ENCODE measurements at regions not wholly inside any gene's neighbourhood (a gene's known extent, or its start where the extent isn't known, plus 50 kb on each side); places are given as distances from the start of the nearest gene placed in this dataset.

DNA sequence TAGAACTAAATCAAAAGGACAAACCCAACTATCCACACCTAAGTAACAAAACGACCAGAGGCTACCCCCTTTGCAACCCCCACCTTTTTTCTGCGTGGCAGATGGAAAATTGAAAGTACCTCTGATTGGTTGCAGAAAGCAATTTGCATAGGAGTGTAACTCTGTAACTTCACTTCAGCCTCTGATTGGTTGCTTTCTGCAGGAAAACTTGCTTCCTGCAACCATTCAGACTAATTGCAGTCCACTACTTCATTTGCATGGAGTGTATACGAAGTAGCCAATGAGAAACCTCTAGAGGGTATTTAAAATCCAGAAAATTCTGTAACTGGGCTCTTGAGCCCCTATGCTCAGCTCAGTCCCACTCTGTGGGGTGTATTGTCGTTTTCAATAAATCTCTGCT lies 129.1 kb upstream of the OLIG3 start:
- in situ Hi-C loops (cut with MboI), result no loop called here
- 10 to 18% methylated on average over 4 of the region's 4 CpGs for WGBS, 2 experiments (ENCODE audit: low coverage in 1 of 2, low lambda C conversion rate in 2 of 2, missing lambda C conversion rate in 2 of 2)
- H3K9me2 ChIP-seq (ENCODE audit: insufficient read depth), result no peaks in the 10 kb centered on the region

DNA sequence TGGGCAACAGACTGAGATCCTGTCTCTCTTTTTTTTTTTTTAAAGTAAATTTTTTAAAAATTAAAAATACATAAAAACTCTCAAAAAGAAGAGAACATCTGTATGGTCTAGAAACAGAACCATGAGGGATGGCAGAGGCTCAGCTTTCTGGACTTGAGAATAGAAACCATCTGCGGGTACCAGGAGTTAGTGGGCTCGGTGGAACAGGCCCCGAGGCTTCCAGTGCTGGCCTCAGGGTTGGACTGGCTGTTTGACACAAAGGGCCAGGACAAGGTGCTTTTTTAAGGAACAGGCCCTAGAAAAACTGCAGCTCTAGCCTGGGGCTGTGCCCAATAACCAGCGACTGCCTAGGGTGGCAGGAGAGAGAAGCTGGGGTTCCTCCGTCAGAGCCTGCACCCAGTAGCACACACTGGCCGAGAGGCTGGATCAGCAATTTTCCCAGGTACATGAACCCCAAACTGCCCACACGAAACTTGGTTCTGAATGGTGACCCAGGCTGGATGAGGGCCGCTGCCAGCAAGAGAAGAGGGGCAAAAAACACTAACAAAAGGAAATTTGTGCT lies 131.0 kb upstream of the OLIG3 start:
- H3K4me3 ChIP-seq, result no peak overlapping the region
- 62 to 63% methylated on average over 8 of the region's 8 CpGs for WGBS, 2 experiments (ENCODE audit: low coverage in 1 of 2, low lambda C conversion rate in 2 of 2, missing lambda C conversion rate in 2 of 2)
- H3K9ac ChIP-seq, result no peak overlapping the region
- H3K4me1 ChIP-seq (ENCODE audit: insufficient read depth), result no peaks in the 10 kb centered on the region
- DNase-seq, result no peak
- no peak overlapping the region for H3K27ac ChIP-seq
- H3K36me3 ChIP-seq (ENCODE audit: low read depth), result no peaks in the 10 kb centered on the region
- in situ Hi-C loops (cut with MboI), result loop anchor here (25.0 kb wide), 1 partner anchor 363 kb away; no protein-coding TSS in a partner anchor
- no peaks in the 10 kb centered on the region for H3K9me3 ChIP-seq (ENCODE audit: low read depth)
- TF ChIP-seq EZH2phosphoT487 (IDR thresholded peaks at IDR 0.05; ENCODE audit: insufficient read depth, low read depth) (no peak), EZH2 (IDR thresholded peaks at IDR 0.05; ENCODE audit: insufficient read depth, poor library complexity, severe bottlenecking) (no peak)
- peaks cover 24% of the 10 kb centered on the region; the same call in 1 of the 2 replicates for H3K27me3 ChIP-seq (replicated peaks; ENCODE audit: insufficient read depth)
- H4K20me1 ChIP-seq (ENCODE audit: insufficient read depth), result no peaks in the 10 kb centered on the region
- H2AFZ ChIP-seq, result no peak overlapping the region
- H3K79me2 ChIP-seq (ENCODE audit: insufficient read depth), result no peaks in the 10 kb centered on the region
- H3K4me2 ChIP-seq (ENCODE audit: unreplicated experiment), result no peak overlapping the region
- no peaks in the 10 kb centered on the region for H3K9me2 ChIP-seq (ENCODE audit: insufficient read depth)
- no peaks in the 10 kb centered on the region for H3F3A ChIP-seq (ENCODE audit: insufficient read depth)

More for the DNA sequence above, 129.1 kb upstream of the OLIG3 start:
- Histone ChIP-seq H3K36me3 (ENCODE audit: low read depth) (no peaks in the 10 kb centered on the region), H3K9ac (no peak overlapping the region), H3K27me3 (replicated peaks; ENCODE audit: insufficient read depth) (peaks cover 39% of the 10 kb centered on the region), H3F3A (ENCODE audit: insufficient read depth) (no peaks in the 10 kb centered on the region), H3K27ac (no peak overlapping the region), H3K9me3 (ENCODE audit: low read depth) (no peaks in the 10 kb centered on the region), H3K4me1 (ENCODE audit: insufficient read depth) (no peaks in the 10 kb centered on the region), H2AFZ (no peak overlapping the region), H3K4me3 (no peak overlapping the region), H3K4me2 (ENCODE audit: unreplicated experiment) (no peak overlapping the region), H4K20me1 (ENCODE audit: insufficient read depth) (no peaks in the 10 kb centered on the region), H3K79me2 (ENCODE audit: insufficient read depth) (no peaks in the 10 kb centered on the region)
- no peak for DNase-seq
- TF ChIP-seq EZH2phosphoT487 (IDR thresholded peaks at IDR 0.05; ENCODE audit: insufficient read depth, low read depth) (no peak), EZH2 (IDR thresholded peaks at IDR 0.05; ENCODE audit: insufficient read depth, poor library complexity, severe bottlenecking) (no peak)

DNA sequence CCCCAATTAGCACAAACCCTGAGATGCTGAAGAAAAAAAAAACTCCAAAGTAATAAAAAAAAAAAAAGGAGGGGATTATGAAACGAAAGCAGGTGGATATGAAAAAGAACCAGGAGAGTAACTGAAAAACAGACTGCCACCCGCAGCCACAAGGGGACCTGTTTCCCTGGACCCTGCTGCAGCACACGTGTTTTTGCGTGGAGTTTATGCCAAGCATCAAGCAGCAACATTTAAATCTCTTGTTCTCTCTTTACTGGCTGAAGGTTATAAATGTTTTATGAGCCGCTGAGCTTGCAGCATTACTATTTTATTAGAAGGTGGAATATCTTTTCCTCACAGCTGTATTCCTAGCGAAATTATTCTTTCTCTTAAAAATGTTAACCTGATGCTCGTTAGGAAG lies 131.6 kb upstream of the OLIG3 start:
- in situ Hi-C loops (cut with MboI), result loop anchor here (25.0 kb wide), 1 partner anchor 364 kb away; no protein-coding TSS in a partner anchor
- Histone ChIP-seq H3K9me2 (ENCODE audit: insufficient read depth) (no peaks in the 10 kb centered on the region), H3K4me2 (ENCODE audit: unreplicated experiment) (no peak overlapping the region), H3K4me3 (no peak overlapping the region), H3K4me1 (ENCODE audit: insufficient read depth) (no peaks in the 10 kb centered on the region), H2AFZ (no peak overlapping the region), H3K27ac (no peak overlapping the region), H3K27me3 (replicated peaks; ENCODE audit: insufficient read depth) (peaks cover 18% of the 10 kb centered on the region; the same call in 1 of the 2 replicates), H4K20me1 (ENCODE audit: insufficient read depth) (no peaks in the 10 kb centered on the region), H3K36me3 (ENCODE audit: low read depth) (no peaks in the 10 kb centered on the region), H3K9me3 (ENCODE audit: low read depth) (no peaks in the 10 kb centered on the region), H3K79me2 (ENCODE audit: insufficient read depth) (no peaks in the 10 kb centered on the region), H3F3A (ENCODE audit: insufficient read depth) (no peaks in the 10 kb centered on the region), H3K9ac (no peak overlapping the region)
- TF ChIP-seq EZH2 (IDR thresholded peaks at IDR 0.05; ENCODE audit: insufficient read depth, poor library complexity, severe bottlenecking) (no peak), EZH2phosphoT487 (IDR thresholded peaks at IDR 0.05; ENCODE audit: insufficient read depth, low read depth) (no peak)
- 43 to 47% methylated on average over 7 of the region's 7 CpGs for WGBS, 2 experiments (ENCODE audit: low coverage in 1 of 2, low lambda C conversion rate in 2 of 2, missing lambda C conversion rate in 2 of 2)
- DNase-seq, result no peak

DNA sequence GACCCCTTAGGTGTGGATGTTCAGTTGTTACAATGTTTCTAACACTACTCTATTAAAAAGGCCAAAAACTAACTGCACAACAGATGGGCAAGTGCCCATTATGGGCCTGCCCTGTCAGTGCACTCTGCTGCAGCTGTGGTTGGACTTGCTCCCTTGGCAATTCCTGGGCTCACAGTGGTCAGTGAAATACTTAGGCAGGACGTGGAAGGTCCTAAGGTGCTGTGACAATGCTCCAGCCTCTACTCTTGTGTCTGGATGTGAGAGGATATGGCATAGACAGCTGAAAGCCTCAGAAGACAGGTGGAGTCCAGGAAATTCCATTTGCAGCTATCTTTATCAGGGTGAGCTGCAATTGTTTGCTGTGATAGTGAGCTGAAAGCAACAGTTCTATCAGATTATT lies 136.5 kb upstream of the OLIG3 start:
- H3K4me1 ChIP-seq (ENCODE audit: insufficient read depth), result no peaks in the 10 kb centered on the region
- no peaks in the 10 kb centered on the region for H3K79me2 ChIP-seq (ENCODE audit: insufficient read depth)
- no peaks in the 10 kb centered on the region for H3K9me2 ChIP-seq (ENCODE audit: insufficient read depth)
- no peaks in the 10 kb centered on the region for H4K20me1 ChIP-seq (ENCODE audit: insufficient read depth)
- no peak for TF ChIP-seq EZH2 (IDR thresholded peaks at IDR 0.05; ENCODE audit: insufficient read depth, poor library complexity, severe bottlenecking)
- H2AFZ ChIP-seq, result no peak overlapping the region
- H3K9me3 ChIP-seq (ENCODE audit: low read depth), result no peaks in the 10 kb centered on the region
- no peak overlapping the region for H3K4me3 ChIP-seq
- no peak overlapping the region for H3K4me2 ChIP-seq (ENCODE audit: unreplicated experiment)
- H3F3A ChIP-seq (ENCODE audit: insufficient read depth), result no peaks in the 10 kb centered on the region
- H3K27me3 ChIP-seq (replicated peaks; ENCODE audit: insufficient read depth), result peaks cover 10% of the 10 kb centered on the region
- 21 to 25% methylated on average over 1 of the region's 1 CpG for WGBS, 2 experiments (ENCODE audit: low coverage in 1 of 2, low lambda C conversion rate in 2 of 2, missing lambda C conversion rate in 2 of 2)
- H3K27ac ChIP-seq, result no peak overlapping the region
- DNase-seq, result no peak
- no peak overlapping the region for H3K9ac ChIP-seq
- no peaks in the 10 kb centered on the region for H3K36me3 ChIP-seq (ENCODE audit: low read depth)
- in situ Hi-C loops (cut with MboI), result loop anchor here (25.0 kb wide), 1 partner anchor 368 kb away; no protein-coding TSS in a partner anchor

Measured in GM23248 (cell line).